ENCODE measurements at regions not wholly inside any gene's neighbourhood (a gene's known extent, or its start where the extent isn't known, plus 50 kb on each side); places are given as distances from the start of the nearest gene placed in this dataset.
A peak's percentile ranks its signal among the peaks of the same experiment; 100 is the strongest.
"Not testable (repeated sequence)": the region's sequence is repeated elsewhere in the genome, so short reads cannot be mapped to it uniquely, and the experiment has no call there.

- no peak for DNase-seq (ENCODE audit: low spot score)
Measured at GRCh38 chr5:117186751-117187150, 612.1 kb upstream of the SEMA6A start.

- DNase-seq (ENCODE audit: low spot score): no peak
Measured at GRCh38 chr5:117183326-117183725, 608.7 kb upstream of the SEMA6A start.

DNA sequence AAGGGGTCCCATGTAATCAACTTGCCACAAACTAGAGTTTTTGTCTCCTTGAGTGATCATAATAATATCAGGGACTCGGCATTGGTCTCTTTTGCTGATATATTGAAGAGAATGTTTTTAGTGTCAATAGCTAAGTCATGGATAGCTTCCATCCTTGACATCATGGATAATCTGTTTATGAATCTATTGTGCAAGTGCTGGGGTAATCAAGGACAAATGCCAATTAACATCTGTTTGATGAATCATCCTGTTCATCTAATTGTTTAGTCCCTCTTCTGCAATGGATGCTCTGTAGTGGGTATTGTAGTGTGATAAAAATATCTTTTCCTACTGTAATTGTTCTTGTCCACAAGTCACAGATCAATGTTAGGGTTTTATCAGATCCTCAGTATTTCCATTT lies 607.5 kb upstream of the SEMA6A start:
- DNase-seq (ENCODE audit: low spot score): no peak

- DNase-seq (ENCODE audit: low spot score): no peak
Measured at GRCh38 chr5:117177302-117177701, 602.7 kb upstream of the SEMA6A start.

DNA sequence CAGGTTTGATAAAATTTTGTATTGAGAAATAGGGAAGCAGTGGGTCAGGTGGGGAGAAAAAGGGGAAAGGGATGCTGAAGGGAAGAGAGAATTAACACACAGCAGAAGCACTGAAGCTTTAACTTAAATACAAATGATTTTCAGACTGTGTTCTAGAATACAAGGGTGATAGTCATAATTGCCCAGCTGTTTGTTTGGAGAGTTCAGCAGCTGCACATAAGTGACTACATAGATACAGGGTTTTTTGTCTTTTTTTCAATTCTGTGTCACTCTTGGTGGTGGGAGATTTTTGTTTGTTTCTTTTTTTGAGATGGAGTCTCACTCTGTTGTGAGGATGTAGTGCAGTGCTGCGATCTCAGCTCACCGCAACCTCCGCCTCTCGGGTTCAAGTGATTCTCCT lies 590.4 kb upstream of the SEMA6A start:
- no peak for DNase-seq (ENCODE audit: low spot score)

DNA sequence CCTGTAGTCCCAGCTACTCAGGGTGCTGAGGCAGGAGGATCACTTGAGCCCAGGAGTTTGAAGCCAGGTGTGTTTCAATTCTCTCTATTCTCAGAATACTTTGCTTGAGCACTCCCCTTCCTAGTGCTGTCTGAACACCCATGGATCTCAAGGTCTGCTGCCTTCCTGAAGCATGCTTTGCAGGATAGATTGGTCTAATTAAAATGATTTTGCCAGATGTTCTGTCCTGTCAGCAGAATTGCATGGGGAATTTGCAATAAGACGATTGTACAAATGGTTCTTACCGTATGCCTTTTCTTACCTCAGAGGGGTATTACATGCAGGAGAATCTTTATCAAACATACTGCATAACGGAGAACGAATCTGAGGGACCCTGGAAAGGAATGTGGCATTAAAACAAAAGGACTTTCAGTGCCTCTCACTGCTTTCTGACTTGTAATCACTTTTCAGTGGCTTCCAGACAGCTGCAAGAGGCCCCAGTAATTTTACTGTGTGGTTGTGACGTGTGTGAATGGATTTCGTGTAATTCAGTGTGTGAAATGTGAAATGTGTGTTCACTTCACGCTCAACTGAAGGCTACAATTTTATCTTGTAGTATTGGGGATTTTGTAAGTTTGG lies 587.2 kb upstream of the SEMA6A start:
- no peak for DNase-seq (ENCODE audit: low spot score)

GRCh38 chr5:117160391-117160790 lies 585.8 kb upstream of the SEMA6A start:
- peak; percentile 76 for DNase-seq (ENCODE audit: low spot score)

DNA sequence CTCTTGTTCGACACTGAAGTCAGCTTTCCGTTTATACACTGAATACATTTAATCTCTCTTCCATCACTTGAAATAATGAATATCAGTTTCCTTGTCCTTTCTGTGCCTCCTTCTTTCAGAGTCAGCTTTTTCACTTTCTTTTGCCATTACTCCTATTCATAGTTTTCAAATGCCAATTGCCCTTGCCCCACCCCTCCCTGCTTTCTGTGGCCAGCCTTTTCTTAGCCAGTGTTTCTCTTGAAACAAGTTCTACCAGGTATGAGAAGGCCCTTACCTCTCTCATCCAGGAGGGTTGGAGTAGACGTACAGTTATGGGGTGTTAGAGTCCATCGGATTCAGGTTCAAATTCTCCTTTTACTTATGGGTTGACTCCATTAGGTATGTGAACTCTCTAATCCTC lies 574.7 kb upstream of the SEMA6A start:
- no peak for DNase-seq (ENCODE audit: low spot score)

- no peak for DNase-seq (ENCODE audit: low spot score)
Measured at GRCh38 chr5:117144086-117144485, 569.5 kb upstream of the SEMA6A start.

DNA sequence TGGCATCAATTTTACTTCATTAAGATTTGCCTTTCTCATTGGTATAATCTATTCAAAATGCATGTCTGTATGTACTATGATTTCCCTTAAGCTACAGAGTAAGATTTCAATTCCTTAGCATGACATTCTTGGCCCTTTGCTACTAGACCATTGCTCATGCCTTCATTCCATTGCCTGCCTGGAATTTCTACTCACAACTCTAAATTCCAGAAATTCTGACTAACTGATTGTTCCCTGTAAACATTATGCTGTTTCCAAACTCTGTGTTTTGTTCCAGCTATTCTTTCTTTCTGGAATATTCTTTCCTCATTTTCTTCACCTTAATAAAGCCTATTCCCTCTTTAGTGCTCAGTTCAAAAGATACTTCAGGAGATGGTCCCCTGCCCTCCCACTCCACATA lies 568.8 kb upstream of the SEMA6A start:
- peak; percentile 31 for DNase-seq (ENCODE audit: low spot score)

DNA sequence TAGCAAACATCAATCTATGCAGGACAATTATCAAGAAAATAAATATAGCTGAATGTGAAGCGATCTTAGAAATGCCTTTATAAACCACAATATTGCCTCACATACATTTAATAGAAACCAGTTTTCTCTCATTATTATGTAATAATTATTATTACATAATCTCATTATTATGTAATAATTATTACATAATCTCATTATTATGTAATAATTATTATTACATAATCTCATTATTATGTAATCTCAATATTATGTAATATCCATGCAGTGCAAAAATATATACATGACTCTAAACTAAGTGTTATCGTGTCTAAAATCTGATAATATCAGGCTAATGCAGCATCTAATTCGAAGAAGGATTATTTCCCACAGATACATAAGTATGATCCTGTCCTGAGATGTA lies 563.9 kb upstream of the SEMA6A start:
- DNase-seq (ENCODE audit: low spot score): no peak

DNA sequence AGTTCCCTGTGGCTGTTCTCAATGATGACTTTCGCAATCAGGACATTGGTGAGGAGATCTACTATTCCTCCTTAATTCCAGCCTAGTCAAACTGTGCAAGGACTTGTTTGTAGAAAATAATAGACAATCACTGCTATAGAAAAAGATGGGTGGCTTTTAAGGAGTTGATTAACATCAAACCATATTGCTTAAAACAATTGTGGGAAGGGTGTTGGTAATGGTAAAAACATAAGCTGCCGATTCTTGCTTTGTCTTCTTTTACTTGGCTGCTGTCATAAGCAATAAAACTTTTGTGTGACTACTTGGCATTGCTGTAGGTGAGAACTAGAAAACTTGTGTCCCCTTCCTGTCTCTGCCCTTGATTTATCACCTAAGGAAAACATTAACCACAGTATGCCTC lies 561.2 kb upstream of the SEMA6A start:
- DNase-seq (ENCODE audit: low spot score): no peak

DNA sequence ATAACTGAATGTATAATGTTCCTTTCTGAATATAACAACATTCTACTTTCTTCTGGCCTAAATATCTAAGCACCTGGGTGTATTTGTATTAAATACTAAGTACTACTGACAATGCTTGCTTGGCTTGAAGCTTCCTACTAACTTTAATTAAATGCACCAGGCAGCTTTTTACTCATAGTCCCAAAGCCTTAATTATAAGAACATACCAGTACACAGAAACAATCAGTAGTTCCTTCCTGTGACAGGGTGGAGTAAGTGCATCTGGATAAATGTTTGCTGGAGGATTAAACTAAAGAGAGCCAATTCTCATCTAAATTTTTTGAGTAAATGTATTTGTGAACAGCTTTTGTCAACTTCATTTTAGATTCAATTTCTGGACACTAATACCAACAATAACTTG lies 558.6 kb upstream of the SEMA6A start:
- no peak for DNase-seq (ENCODE audit: low spot score)

DNA sequence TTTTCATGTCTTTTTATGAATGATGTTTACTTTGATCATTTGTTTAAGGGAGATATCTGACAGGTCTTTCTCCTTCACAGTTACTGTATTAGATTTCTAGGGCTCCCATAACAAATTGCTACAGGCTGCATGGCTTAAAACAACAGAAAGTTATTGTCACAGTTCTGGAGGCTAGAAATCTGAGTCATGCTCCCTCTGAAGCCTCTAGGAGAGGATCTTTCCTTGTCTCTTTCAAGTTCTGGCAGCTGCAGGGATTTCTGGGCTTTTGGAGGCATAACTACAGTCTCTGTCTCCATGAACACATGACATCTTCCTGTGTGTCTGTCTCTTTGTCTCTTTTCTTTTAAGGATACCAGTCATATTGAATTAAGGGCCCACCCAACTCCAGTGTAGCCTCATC lies 557.3 kb upstream of the SEMA6A start:
- peak; percentile 19 for DNase-seq (ENCODE audit: low spot score)

DNA sequence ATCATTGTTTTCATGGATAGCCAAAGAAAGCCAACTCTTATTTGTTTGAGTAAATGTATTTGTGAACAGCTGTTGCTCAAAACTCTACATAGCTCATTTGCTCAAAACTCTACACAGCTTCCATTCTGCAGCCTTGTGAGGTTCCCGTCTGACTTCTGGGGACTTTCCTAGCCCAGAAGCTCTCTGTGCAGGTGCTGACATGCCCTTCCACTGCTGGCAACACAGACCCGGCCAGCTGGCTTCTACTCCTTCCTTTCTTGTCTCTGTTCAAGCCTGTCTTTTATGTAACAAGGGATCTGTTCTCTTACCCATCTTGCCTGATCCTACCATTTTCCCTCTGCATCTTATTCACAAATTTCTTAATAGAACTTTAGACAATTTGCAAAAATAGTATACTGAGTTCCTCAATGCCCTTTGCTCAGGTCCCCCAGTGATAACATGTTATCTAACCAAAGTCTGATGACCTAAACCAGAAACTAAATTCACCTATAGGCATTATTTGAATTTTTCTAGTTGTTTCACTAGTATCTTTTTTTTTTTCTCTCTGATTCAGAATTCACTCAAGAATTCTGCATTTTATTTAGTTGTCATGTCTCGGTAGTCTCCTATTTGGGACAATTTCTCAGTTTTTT lies 556.5 kb upstream of the SEMA6A start:
- no peak for DNase-seq (ENCODE audit: low spot score)

- no peak for DNase-seq (ENCODE audit: low spot score)
Measured at GRCh38 chr5:117118499-117118898, 543.9 kb upstream of the SEMA6A start.

- not testable (repeated sequence) for DNase-seq (ENCODE audit: low spot score)
Measured at GRCh38 chr5:117117314-117117713, 542.7 kb upstream of the SEMA6A start.

GRCh38 chr5:117110548-117110947 lies 535.9 kb upstream of the SEMA6A start:
- DNase-seq (ENCODE audit: low spot score): no peak

- no peak for DNase-seq (ENCODE audit: low spot score)
Measured at GRCh38 chr5:117107859-117108258, 533.2 kb upstream of the SEMA6A start.

DNA sequence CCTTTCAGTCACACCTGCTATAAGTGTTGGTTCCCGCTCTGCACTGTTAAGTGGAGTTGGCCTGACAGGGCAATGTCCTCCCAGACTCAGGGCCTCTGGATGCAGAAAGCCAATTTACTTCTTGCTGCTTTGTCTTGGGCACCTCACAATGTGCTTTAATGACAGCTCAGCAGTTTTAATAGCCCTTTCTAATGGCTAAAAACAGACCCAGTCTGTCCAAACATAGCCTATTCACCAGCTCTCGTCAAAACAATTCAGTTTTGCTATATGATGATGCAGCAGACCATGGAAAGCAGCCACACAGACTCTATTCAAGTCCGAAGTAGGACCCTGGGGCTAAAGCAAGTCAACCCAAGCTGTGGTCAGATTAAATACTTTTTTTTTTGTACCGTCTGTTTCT lies 529.1 kb upstream of the SEMA6A start:
- no peak for DNase-seq (ENCODE audit: low spot score)

DNA sequence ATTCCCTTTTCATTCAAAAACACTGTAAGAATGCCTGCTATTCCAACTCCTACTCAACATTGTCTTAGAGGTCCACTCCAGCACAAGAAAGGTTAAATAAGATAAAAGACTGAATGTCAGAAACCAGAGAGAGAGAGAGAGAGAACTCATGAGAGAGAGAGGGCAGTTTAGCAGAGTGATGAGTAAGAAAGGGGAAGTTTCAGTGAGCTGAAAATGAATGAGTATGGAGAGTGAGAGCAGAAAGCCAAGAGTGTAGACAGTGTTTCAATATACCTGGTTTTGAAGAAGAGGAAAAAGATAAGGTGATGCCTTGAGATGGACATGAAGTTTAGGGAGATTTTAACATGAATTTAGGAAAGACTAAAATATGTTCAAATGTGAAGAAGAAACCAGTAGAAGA lies 528.0 kb upstream of the SEMA6A start:
- no peak for DNase-seq (ENCODE audit: low spot score)

DNA sequence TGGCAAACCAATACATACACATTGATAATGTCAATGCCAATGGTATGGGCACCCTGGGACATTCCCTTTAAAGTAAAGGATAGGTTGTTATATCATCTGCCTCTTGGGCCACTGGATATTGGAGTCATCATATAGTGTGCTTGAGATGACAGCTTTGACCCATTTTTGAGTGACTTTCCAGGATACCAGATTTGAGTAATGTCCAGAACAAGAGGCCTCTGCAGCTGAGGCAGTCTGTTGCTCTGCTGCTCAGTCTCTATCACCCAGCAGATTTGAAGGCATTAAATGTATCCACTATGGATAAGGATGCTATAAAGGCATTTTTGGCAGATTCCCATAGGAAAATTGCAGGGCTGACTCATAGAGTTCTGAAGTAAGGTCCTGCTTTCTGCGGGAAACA lies 525.6 kb upstream of the SEMA6A start:
- DNase-seq (ENCODE audit: low spot score): peak; percentile 84

DNA sequence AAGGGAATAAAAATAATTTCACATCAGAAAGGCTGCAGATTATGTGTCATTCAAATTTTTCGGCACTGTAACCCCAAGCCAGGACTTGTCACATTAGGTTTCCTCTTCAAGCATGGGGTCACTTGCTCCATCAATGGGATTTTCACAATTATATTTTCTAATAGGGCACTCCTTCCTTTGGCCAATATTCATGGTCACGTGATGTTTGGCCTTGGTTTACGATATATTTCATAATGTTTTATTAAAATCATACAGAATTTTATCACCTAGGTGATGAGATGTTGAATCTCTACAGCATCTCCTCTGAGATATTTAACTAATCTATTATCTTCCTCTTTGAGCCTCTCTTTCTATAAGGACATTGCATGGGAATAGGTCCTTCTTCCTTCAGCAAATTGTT lies 523.5 kb upstream of the SEMA6A start:
- DNase-seq (ENCODE audit: low spot score): no peak

All from umbilical cord (tissue), 1 donor.